C4-2B (cell line): ENCODE measurements at regions not wholly inside any gene's neighbourhood (a gene's known extent, or its start where the extent isn't known, plus 50 kb on each side); places are given as distances from the start of the nearest gene placed in this dataset.

ENCODE experiments used
- H3K27ac ChIP-seq: fragments of 450-650 bp; 2 replicates; pipeline ENCODE4 v1.5.1; 2017
- CTCF ChIP-seq: fragments of 450-650 bp; conservative IDR thresholded peaks from 2 replicates; pipeline ENCODE4 v1.5.1; 2017; ENCODE audit warnings: mild to moderate bottlenecking
- ZFX ChIP-seq: fragments of 450-650 bp; IDR thresholded peaks from 2 replicates; pipeline ENCODE4 v1.6.1; 2017

- H3K27ac ChIP-seq: no peak overlapping the region
- TF ChIP-seq ZFX (no peak), CTCF (no peak)
These were observed 286.6 kb upstream of the FLRT2 start for GRCh38 chr14:85243321-85243720.

- no peak overlapping the region for H3K27ac ChIP-seq
- TF ChIP-seq CTCF: no peak
- no peak for TF ChIP-seq ZFX
These were observed 282.9 kb upstream of the FLRT2 start for GRCh38 chr14:85247071-85247470.

GRCh38 chr14:85248881-85249635, 280.9 kb upstream of the FLRT2 start:
- TF ChIP-seq CTCF: no peak
- no peak for TF ChIP-seq ZFX
- no peak overlapping the region for H3K27ac ChIP-seq

GRCh38 chr14:85250414-85251189, 279.3 kb upstream of the FLRT2 start:
- H3K27ac ChIP-seq: no peak overlapping the region
- TF ChIP-seq ZFX (no peak), CTCF (no peak)

- TF ChIP-seq CTCF (no peak), ZFX (no peak)
- H3K27ac ChIP-seq: no peak overlapping the region
These were observed 277.9 kb upstream of the FLRT2 start for GRCh38 chr14:85252011-85252410.

- H3K27ac ChIP-seq: no peak overlapping the region
- no peak for TF ChIP-seq ZFX
- no peak for TF ChIP-seq CTCF
These were observed 275.2 kb upstream of the FLRT2 start for GRCh38 chr14:85254711-85255110.

- no peak for TF ChIP-seq ZFX
- no peak for TF ChIP-seq CTCF
- H3K27ac ChIP-seq: no peak overlapping the region
These were observed 272.7 kb upstream of the FLRT2 start for GRCh38 chr14:85257287-85257686.
